Iris pigment epithelial cell (primary cell): ENCODE measurements at regions not wholly inside any gene's neighbourhood (a gene's known extent, or its start where the extent isn't known, plus 50 kb on each side); places are given as distances from the start of the nearest gene placed in this dataset.

Experiments
- DNase-seq: peaks from one replicate; pipeline ENCODE4 v3.0.0-alpha.2; 2011; ENCODE audit warnings: low read depth

GRCh38 chr12:46910830-46911229 lies 85.0 kb upstream of the SLC38A4 start:
- no peak for DNase-seq

- DNase-seq = no peak
Measured at GRCh38 chr12:46914336-46914735, 88.5 kb upstream of the SLC38A4 start.

DNA sequence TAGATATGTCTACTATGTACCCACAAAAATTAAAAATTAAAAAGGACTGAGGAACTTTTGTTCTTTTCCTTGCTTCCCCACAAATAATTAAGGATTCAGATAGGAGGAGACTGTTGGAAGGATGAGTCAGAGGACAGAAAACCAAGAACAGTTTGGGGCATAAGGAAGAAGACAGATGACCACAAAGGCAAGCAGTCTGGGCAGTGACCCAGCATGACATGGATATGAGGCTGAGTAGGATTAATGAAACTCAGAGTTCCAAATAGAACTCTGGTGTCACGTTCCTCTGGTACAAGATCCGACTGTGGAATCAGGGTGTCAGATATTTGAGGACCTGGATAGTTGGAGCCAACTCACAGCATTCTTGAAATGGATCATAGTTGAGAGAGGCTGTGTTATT lies 89.3 kb upstream of the SLC38A4 start:
- peak; percentile 80 for DNase-seq

GRCh38 chr12:46915836-46916235 lies 90.0 kb upstream of the SLC38A4 start:
- DNase-seq = peak; percentile 57

GRCh38 chr12:46916796-46917419 lies 91.1 kb upstream of the SLC38A4 start:
- DNase-seq = no peak

DNA sequence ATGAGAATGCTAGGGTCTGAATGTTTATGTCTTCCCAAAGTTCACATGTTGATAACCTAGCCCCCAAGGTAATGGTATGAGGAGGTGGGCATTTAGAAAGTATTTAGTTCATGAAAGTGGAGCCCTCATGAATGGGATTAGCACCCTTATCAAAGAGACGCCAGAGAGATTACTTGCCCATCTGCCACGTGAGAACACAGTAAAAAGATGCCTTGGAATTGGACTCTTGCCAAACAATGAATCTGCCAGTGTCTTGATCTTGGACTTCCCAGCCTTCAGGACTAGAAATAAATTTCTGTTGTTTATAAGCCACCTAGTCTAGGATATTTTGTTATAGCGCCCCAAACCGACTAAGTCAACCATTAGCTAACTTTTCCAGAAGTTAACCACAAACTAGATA lies 92.0 kb upstream of the SLC38A4 start:
- no peak for DNase-seq

DNA sequence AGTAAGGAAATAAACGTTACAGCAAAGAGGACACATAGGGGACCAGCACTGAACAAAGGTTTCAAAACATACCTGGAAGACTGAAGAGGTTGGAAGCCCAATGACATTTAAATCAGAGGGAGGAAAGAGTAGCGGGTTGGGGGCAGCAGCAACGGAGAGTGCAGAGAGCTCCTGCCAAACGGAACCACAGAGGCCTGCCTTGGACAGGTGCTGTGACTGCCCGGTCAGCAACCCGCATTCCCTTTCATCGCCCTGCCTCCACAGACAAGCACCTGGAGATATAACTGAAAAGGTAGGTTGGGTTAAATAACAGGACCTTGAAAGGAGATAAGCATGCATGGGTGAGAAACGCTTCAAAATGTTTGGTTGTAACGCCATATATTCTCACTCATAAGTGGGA lies 92.8 kb upstream of the SLC38A4 start:
- DNase-seq = no peak

DNA sequence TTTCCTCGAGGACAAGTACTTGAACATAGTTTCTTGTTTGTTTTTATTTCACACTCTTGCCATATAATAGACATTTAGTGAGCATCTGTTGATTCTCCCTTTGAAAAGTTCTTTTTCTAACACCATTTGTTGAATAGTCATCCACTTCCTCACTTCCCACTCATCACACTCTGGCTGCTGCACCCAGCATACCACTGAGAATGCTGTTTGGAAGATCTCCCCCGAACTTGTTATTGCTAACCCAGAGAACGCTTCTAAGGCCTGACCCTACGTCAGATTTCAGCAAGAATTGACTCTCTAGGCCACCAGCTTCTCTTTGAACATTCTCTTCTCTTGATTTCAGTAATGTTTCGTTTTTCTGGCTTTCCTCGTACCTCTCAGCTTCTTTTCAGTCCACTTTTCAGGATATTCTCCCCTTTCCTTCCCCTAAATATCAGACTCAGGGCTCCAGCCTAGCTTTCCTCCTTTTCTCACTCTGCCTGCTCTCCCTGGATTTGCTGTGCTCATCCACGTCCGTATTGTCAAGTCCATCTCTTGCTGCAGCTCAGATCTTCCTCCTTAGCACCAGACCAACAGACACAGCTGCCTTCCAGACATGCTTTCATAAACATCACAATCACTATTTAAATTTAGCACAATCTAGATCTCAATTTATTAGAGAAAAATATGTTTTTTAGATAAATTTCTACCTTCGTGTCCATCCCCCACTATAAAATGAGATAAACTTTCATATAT lies 94.0 kb upstream of the SLC38A4 start:
- peak; percentile 22 for DNase-seq

GRCh38 chr12:46920499-46920898 lies 94.7 kb upstream of the SLC38A4 start:
- no peak for DNase-seq

DNA sequence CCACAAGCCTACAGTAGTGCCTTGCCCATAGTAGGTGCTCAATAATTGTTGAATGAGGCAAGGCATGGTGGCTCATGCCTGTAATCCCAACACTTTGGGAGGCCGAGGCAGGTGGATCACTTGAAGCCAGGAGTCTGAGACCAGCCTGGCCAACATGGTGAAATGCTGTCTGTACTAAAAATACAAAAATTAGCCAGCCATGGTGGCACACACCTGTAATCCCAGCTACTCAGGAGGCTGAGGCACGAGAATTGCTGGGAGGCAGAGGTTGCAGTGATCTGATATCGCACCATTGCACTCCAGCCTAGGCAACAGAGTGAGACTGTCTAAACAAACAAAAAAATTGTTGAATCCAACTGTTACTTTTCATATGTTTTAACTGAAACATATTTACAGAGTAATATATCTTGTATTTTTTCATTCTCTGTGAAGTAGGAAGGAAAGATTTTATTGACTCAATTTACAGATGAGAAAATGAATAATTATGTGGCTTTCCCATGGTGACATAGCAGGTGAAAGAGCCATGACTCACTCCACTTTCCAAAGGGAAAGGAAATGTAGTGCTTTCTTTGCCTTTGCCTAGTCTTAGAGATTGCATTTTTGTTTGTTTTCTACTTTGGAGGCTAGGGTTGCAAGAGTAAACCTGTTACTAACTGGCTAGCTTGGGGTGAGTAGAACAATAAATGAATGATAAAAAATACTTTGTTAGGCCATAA lies 95.4 kb upstream of the SLC38A4 start:
- peak; percentile 67 for DNase-seq

- peak; percentile 76 for DNase-seq
Measured at GRCh38 chr12:46921764-46922133, 96.0 kb upstream of the SLC38A4 start.

GRCh38 chr12:46926526-46926925 lies 100.7 kb upstream of the SLC38A4 start:
- DNase-seq = no peak

DNA sequence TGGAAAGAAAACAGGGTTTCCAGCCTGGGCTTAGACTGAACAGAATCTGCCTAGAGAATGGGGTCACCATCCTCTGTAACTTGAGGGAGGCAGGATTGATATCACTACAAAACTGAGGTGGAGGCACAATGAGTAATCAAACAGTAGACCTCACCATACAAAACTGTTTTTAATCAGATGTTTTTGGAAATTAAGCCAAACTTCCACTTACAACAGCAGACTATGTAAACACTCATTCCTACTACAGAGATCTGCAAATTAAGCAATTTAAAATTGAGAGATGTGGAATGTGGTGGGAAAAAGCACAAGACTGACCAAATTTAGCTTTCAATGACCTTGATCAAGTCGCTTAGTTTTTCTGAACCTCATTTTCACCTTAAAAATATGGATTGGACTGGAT lies 104.3 kb upstream of the SLC38A4 start:
- DNase-seq = no peak

DNA sequence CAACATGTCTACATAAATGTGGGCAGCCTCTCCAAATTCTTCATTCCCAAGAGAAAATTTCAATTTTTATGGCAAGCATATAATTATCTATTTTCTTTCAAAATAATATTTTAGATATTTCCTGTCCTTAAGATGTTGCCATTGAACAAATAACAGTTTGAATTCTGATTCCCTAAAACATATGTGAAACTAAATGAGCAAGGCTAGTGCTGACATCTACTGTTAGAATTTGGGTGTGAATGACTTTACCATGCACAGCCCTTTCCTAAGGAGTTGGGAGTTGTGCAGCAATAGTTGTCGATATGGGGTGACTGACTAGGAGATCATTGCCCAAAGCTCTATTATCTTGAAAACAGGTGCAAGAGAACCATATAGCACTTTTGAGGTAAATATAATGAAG lies 108.2 kb upstream of the SLC38A4 start:
- peak; percentile 73 for DNase-seq

DNA sequence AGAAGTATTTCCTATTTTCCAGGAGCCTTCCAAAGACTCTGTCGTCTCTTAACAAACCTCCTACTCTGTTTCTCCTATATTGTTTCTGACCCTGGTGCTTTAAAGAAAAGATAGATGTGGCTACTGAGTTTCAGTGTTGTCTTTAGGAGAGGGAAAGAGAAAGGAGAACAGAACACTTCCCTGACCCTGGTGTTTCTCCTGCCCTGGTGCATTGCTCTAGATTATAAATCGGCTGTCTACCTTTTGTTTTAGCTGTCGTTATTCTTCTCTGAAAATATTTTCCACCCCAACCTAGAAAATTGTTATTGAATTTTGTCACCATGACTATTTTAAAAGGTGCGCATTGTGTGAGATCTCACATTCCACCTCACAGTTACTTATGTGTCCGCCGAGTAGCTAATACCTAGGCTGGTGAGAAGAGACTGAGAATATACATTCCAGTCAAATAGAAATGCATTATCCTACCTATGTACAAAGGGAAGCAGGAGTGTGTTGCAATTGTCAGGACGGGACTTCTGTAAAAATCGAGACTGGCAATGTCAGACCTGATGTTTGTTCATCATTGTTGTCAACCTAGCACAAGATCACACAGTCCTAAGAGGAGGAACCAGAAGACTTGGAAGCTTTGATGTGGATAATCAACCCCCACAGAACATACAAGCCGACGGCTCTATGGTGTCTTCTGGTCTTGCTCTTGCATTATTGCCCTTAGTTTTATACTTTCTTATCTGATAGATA lies 108.7 kb upstream of the SLC38A4 start:
- DNase-seq = no peak

- DNase-seq = no peak
Measured at GRCh38 chr12:46935271-46935847, 109.6 kb upstream of the SLC38A4 start.

GRCh38 chr12:46936042-46936441 lies 110.2 kb upstream of the SLC38A4 start:
- DNase-seq = no peak

- no peak for DNase-seq
Measured at GRCh38 chr12:46938071-46938678, 112.4 kb upstream of the SLC38A4 start.

DNA sequence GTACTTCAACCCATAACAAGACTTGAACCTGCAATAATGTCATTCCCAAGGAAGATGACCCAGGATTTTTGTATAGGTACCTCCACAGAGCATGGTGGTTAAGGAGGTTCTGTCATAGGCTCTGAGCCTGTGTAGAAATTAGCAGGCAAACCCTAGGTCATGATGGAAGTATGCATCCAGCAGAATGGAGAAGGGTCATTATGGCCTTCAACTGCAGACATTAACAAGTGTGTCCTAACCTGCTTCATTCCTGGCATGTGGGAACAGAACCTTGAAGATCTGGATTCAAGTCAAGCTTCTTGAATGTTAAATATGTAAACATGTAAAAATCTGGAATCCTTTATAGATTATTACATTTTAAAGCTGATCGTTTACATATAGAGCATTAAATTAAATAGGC lies 116.2 kb upstream of the SLC38A4 start:
- DNase-seq = no peak

GRCh38 chr12:46942579-46942978 lies 116.8 kb upstream of the SLC38A4 start:
- DNase-seq = peak; percentile 46

GRCh38 chr12:46944088-46944487 lies 118.3 kb upstream of the SLC38A4 start:
- DNase-seq = peak; percentile 88

- DNase-seq = no peak
Measured at GRCh38 chr12:46944771-46945170, 119.0 kb upstream of the SLC38A4 start.
